ENCODE measurements at regions not wholly inside any gene's neighbourhood (a gene's known extent, or its start where the extent isn't known, plus 50 kb on each side); places are given as distances from the start of the nearest gene placed in this dataset.

DNA sequence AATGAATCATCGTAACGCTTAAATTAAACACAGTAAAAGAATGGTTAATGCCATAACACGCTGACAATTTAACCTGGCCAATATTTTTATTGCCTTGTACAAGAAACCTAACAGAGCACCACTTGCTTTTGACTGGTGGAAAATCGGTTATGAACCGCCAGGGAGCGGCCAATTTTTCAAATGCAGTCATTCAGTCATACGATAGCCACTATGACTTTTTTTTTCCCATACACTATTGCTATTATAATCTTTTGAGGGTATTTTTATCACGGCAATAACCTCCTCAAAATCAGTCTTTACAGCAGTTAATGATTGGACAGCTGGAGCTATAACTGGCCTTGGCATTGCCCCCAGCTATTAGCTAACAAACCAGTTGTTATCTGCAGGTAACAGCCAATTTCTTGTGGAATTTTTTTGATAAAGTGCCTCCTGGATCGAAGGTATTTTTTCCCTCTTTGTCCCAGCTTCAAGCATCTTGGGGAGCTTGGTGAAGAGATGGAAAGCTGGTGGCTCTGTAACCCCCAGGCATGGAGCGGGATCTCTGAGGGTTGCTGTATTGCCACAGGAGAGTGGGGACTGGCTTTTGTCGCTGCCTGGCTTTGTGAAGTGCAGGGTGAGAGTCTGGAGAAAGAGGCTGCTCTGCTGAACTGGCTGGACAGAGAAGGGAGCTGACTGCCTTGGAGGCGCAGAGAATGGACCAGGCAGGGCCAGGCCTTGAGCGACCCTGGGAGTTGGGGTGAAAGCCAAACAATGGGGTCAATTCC, 198.4 kb upstream of the ZNF536 start:
- Histone ChIP-seq H3K4me2 (ENCODE audit: low read length) (no peak overlapping the region), H3K4me3 (ENCODE audit: low read depth, low read length, poor library complexity, severe bottlenecking) (no peak overlapping the region), H3F3A (ENCODE audit: insufficient read depth, low read length) (no peaks in the 10 kb centered on the region), H3K36me3 (ENCODE audit: insufficient read depth, low read length) (no peaks in the 10 kb centered on the region), H3K79me2 (ENCODE audit: insufficient read depth, low read length) (no peaks in the 10 kb centered on the region), H3K4me1 (ENCODE audit: insufficient read depth, low read length, severe bottlenecking) (no peaks in the 10 kb centered on the region), H3K9me2 (ENCODE audit: low read depth, low read length) (no peaks in the 10 kb centered on the region), H2AFZ (ENCODE audit: low read length) (no peak overlapping the region), H3K27ac (ENCODE audit: low read depth, low read length, poor library complexity, severe bottlenecking) (no peak overlapping the region), H3K27me3 (ENCODE audit: insufficient read depth, low read length) (no peaks in the 10 kb centered on the region), H4K20me1 (ENCODE audit: insufficient read depth, low read length) (no peaks in the 10 kb centered on the region), H3K9ac (ENCODE audit: low read length) (no peak overlapping the region), H3K9me3 (ENCODE audit: low read length) (no peaks in the 10 kb centered on the region)
- TF ChIP-seq EZH2 (IDR thresholded peaks at IDR 0.05; ENCODE audit: borderline replicate concordance, low read length), result no peak
- TF ChIP-seq, protein P1, sequence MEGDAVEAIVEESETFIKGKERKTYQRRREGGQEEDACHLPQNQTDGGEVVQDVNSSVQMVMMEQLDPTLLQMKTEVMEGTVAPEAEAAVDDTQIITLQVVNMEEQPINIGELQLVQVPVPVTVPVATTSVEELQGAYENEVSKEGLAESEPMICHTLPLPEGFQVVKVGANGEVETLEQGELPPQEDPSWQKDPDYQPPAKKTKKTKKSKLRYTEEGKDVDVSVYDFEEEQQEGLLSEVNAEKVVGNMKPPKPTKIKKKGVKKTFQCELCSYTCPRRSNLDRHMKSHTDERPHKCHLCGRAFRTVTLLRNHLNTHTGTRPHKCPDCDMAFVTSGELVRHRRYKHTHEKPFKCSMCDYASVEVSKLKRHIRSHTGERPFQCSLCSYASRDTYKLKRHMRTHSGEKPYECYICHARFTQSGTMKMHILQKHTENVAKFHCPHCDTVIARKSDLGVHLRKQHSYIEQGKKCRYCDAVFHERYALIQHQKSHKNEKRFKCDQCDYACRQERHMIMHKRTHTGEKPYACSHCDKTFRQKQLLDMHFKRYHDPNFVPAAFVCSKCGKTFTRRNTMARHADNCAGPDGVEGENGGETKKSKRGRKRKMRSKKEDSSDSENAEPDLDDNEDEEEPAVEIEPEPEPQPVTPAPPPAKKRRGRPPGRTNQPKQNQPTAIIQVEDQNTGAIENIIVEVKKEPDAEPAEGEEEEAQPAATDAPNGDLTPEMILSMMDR (IDR thresholded peaks at IDR 0.05; ENCODE audit: low read length), result no peak

DNA sequence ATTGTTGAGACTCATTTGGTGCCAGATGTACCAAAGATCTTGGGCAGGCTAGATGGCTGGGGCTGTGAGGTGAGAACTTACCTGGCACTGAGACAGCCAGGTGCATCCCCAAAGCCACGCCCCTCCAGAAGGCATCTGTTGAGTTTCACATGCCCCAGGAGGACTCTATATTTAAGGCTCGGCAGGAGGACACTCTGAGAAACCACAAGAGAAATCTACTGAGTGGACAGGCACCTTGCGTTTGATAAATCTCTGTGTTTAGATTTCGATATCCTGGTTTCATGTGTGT, 197.9 kb upstream of the ZNF536 start:
- H3K79me2 ChIP-seq (ENCODE audit: insufficient read depth, low read length), result no peaks in the 10 kb centered on the region
- no peaks in the 10 kb centered on the region for H3F3A ChIP-seq (ENCODE audit: insufficient read depth, low read length)
- no peaks in the 10 kb centered on the region for H3K9me2 ChIP-seq (ENCODE audit: low read depth, low read length)
- no peaks in the 10 kb centered on the region for H3K4me1 ChIP-seq (ENCODE audit: insufficient read depth, low read length, severe bottlenecking)
- no peak overlapping the region for H2AFZ ChIP-seq (ENCODE audit: low read length)
- no peak overlapping the region for H3K27ac ChIP-seq (ENCODE audit: low read depth, low read length, poor library complexity, severe bottlenecking)
- H3K4me3 ChIP-seq (ENCODE audit: low read depth, low read length, poor library complexity, severe bottlenecking), result no peak overlapping the region
- H3K9me3 ChIP-seq (ENCODE audit: low read length), result no peaks in the 10 kb centered on the region
- H3K4me2 ChIP-seq (ENCODE audit: low read length), result no peak overlapping the region
- no peaks in the 10 kb centered on the region for H3K36me3 ChIP-seq (ENCODE audit: insufficient read depth, low read length)
- H3K27me3 ChIP-seq (ENCODE audit: insufficient read depth, low read length), result no peaks in the 10 kb centered on the region
- no peaks in the 10 kb centered on the region for H4K20me1 ChIP-seq (ENCODE audit: insufficient read depth, low read length)
- TF ChIP-seq, protein P1 (IDR thresholded peaks at IDR 0.05; ENCODE audit: low read length), result no peak
- TF ChIP-seq EZH2 (IDR thresholded peaks at IDR 0.05; ENCODE audit: borderline replicate concordance, low read length), result no peak
- no peak overlapping the region for H3K9ac ChIP-seq (ENCODE audit: low read length)

DNA sequence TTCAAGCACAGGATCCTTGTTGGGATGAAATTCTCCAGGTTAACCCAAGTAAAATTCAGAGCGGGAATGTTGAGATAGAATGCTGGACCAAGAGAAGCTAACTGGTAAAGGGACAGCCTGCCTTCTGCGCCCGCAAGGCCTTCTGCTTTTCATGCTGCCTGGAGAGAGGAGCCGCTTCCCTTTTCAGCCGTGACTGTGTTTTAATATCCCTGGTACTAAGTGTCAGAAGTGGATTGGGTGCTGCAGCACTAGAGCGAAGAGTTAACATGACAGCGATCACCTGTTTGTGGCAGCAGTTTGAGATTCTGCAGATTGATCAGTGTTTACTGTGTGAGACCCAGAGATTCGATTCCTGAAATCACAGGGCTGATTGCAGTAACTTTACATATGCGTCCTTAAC, 197.4 kb upstream of the ZNF536 start:
- Histone ChIP-seq H2AFZ (ENCODE audit: low read length) (no peak overlapping the region), H3K9ac (ENCODE audit: low read length) (no peak overlapping the region), H3K27ac (ENCODE audit: low read depth, low read length, poor library complexity, severe bottlenecking) (no peak overlapping the region), H3K79me2 (ENCODE audit: insufficient read depth, low read length) (no peaks in the 10 kb centered on the region), H3K4me1 (ENCODE audit: insufficient read depth, low read length, severe bottlenecking) (no peaks in the 10 kb centered on the region), H3K9me2 (ENCODE audit: low read depth, low read length) (no peaks in the 10 kb centered on the region), H4K20me1 (ENCODE audit: insufficient read depth, low read length) (no peaks in the 10 kb centered on the region), H3K9me3 (ENCODE audit: low read length) (no peaks in the 10 kb centered on the region), H3F3A (ENCODE audit: insufficient read depth, low read length) (no peaks in the 10 kb centered on the region), H3K36me3 (ENCODE audit: insufficient read depth, low read length) (no peaks in the 10 kb centered on the region), H3K4me2 (ENCODE audit: low read length) (no peak overlapping the region), H3K27me3 (ENCODE audit: insufficient read depth, low read length) (no peaks in the 10 kb centered on the region), H3K4me3 (ENCODE audit: low read depth, low read length, poor library complexity, severe bottlenecking) (no peak overlapping the region)
- no peak for TF ChIP-seq EZH2 (IDR thresholded peaks at IDR 0.05; ENCODE audit: borderline replicate concordance, low read length)
- TF ChIP-seq, protein P1 (IDR thresholded peaks at IDR 0.05; ENCODE audit: low read length), result no peak
